ENCODE measurements at regions not wholly inside any gene's neighbourhood (a gene's known extent, or its start where the extent isn't known, plus 50 kb on each side); places are given as distances from the start of the nearest gene placed in this dataset.

DNA sequence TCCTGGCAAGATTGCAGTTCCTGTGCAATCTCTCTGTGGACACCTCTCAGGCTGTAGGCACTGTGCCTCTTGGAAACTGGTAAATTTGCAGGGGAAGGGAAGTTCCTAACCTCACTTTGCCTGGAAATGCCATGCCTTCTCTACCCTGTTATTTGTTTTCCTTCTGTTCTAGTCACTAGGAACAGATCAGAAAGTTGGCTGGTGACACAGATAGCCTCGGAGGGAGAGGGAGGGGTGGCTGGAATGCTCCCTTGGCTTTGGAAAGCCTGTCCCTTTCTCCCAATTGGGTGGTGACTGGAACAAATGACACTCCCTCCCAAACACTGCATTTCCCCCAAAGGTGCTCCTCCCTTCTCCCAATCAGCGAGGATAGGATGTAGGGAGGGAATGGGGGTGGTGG is 131.5 kb upstream of the F13A1 start:
- TF ChIP-seq, protein P1, sequence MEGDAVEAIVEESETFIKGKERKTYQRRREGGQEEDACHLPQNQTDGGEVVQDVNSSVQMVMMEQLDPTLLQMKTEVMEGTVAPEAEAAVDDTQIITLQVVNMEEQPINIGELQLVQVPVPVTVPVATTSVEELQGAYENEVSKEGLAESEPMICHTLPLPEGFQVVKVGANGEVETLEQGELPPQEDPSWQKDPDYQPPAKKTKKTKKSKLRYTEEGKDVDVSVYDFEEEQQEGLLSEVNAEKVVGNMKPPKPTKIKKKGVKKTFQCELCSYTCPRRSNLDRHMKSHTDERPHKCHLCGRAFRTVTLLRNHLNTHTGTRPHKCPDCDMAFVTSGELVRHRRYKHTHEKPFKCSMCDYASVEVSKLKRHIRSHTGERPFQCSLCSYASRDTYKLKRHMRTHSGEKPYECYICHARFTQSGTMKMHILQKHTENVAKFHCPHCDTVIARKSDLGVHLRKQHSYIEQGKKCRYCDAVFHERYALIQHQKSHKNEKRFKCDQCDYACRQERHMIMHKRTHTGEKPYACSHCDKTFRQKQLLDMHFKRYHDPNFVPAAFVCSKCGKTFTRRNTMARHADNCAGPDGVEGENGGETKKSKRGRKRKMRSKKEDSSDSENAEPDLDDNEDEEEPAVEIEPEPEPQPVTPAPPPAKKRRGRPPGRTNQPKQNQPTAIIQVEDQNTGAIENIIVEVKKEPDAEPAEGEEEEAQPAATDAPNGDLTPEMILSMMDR (IDR thresholded peaks at IDR 0.05; ENCODE audit: low read depth, low read length, poor library complexity, severe bottlenecking) = no peak
- TF ChIP-seq EZH2phosphoT487 (IDR thresholded peaks at IDR 0.05; ENCODE audit: borderline replicate concordance, low read length) = no peak
